SK-N-SH (cell line): ENCODE measurements at regions not wholly inside any gene's neighbourhood (a gene's known extent, or its start where the extent isn't known, plus 50 kb on each side); places are given as distances from the start of the nearest gene placed in this dataset.
"Not testable (repeated sequence)": the region's sequence is repeated elsewhere in the genome, so short reads cannot be mapped to it uniquely, and the experiment has no call there.

Experiments
- CTCF ChIA-PET: fragments of 300-600, 350-600 bp; formaldehyde crosslinking; extraction: SDS; loops from one replicate; lab custom pipeline; 2021; lab: Yijun Ruan, JAX
- POLR2A ChIA-PET: fragments of 350-600 bp; sonication (Branson Sonifier 250); formaldehyde crosslinking; extraction: SDS; loops from one replicate; lab custom pipeline; 2020; ENCODE audit warnings: antibody characterized with exemption, inconsistent platforms; lab: Yijun Ruan, JAX
- DNase-seq: peaks from one replicate; pipeline ENCODE4 v3.0.0; 2012
- H2AFZ ChIP-seq: fragments of 200-600 bp; sonication (generic); 2 replicates; pipeline ENCODE4 v1.8.1; 2016; ENCODE audit warnings: antibody characterized with exemption, mild to moderate bottlenecking, low read depth
- H3F3A ChIP-seq: fragments of 200-600 bp; sonication (generic); replicated peaks from 2 replicates; pipeline ENCODE3; 2016; ENCODE audit warnings: antibody characterized with exemption, mild to moderate bottlenecking; ENCODE audit not compliant: insufficient read depth
- H3K27ac ChIP-seq, 2 experiments: fragments of 200-500 bp in 1 of 2; fragments of 200-600 bp in 1 of 2; sonication (Bioruptor generic) in 1 of 2; sonication (generic), shearing (Covaris generic) in 1 of 2; 2 replicates each; pipeline versions ENCODE4 v1.5.1 to v1.6.1; 2014 to 2016; ENCODE audit warnings: low read depth in 2 of 2, inconsistent platforms in 1 of 2, low read length in 1 of 2, mild to moderate bottlenecking in 1 of 2, mixed read lengths in 1 of 2
- H3K27me3 ChIP-seq: fragments of 200-600 bp; sonication (generic), shearing (Covaris generic); 2 replicates; pipeline ENCODE4 v1.6.1; 2016; ENCODE audit warnings: mixed run types; ENCODE audit not compliant: insufficient read depth
- H3K36me3 ChIP-seq, 2 experiments: fragments of 200-500 bp in 1 of 2; fragments of 200-600 bp in 1 of 2; sonication (Bioruptor generic) in 1 of 2; sonication (generic) in 1 of 2; replicated peaks in 1 of 2; 2 replicates each; pipeline versions ENCODE3 to v1.5.1; 2014 to 2016; ENCODE audit warnings: low read length in 1 of 2, mild to moderate bottlenecking in 1 of 2; ENCODE audit not compliant: insufficient read depth in 2 of 2, control insufficient read depth in 1 of 2
- H3K4me1 ChIP-seq, 2 experiments: fragments of 200-500 bp in 1 of 2; fragments of 200-600 bp in 1 of 2; sonication (Bioruptor generic) in 1 of 2; sonication (generic), shearing (Covaris generic) in 1 of 2; 2 replicates each; pipeline versions ENCODE4 v1.5.1 to v1.6.1; 2014 to 2016; ENCODE audit warnings: low read depth in 1 of 2, low read length in 1 of 2, mixed run types in 1 of 2; ENCODE audit not compliant: insufficient read depth in 2 of 2, control insufficient read depth in 1 of 2
- H3K4me2 ChIP-seq: fragments of 200-600 bp; sonication (generic), shearing (Covaris generic); 2 replicates; pipeline ENCODE4 v1.6.1; 2017; ENCODE audit warnings: mixed run types
- H3K4me3 ChIP-seq, 2 experiments: fragments of 200-500 bp in 1 of 2; fragments of 200-600 bp in 1 of 2; sonication (Bioruptor generic) in 1 of 2; sonication (generic), shearing (Covaris generic) in 1 of 2; 2 replicates each; pipeline versions ENCODE4 v1.5.1 to v1.8.1; 2014 to 2016; ENCODE audit warnings: low read depth in 2 of 2, inconsistent platforms in 1 of 2, low read length in 1 of 2, mild to moderate bottlenecking in 1 of 2, mixed read lengths in 1 of 2, moderate library complexity in 1 of 2
- H3K79me2 ChIP-seq: fragments of 200-600 bp; sonication (generic); 2 replicates; pipeline ENCODE4 v1.8.1; 2017; ENCODE audit warnings: mild to moderate bottlenecking; ENCODE audit not compliant: insufficient read depth
- H3K9ac ChIP-seq: fragments of 200-600 bp; sonication (generic); 2 replicates; pipeline ENCODE4 v1.6.1; 2017; ENCODE audit warnings: mixed run types
- H3K9me2 ChIP-seq: fragments of 200-600 bp; sonication (generic); 2 replicates; pipeline ENCODE4 v1.6.1; 2017; ENCODE audit warnings: mixed run types
- H3K9me3 ChIP-seq: fragments of 200-600 bp; sonication (generic); 2 replicates; pipeline ENCODE4 v1.6.1; 2017; ENCODE audit warnings: mixed run types, mild to moderate bottlenecking, moderate library complexity
- H4K20me1 ChIP-seq: fragments of 200-600 bp; sonication (generic); 2 replicates; pipeline ENCODE4 v1.6.1; 2017; ENCODE audit warnings: mild to moderate bottlenecking, mixed run types; ENCODE audit not compliant: insufficient read depth
- WGBS: methylation state at CpG from one replicate; pipeline ENCODE4 v1.1.6; 2017; ENCODE audit warnings: low lambda C conversion rate; 5-methylcytosine and 5-hydroxymethylcytosine counted together

GRCh38 chr2:87414331-87414730 lies 333.6 kb upstream of the PLGLB2 start:
- H3K9ac ChIP-seq, H3K4me1 ChIP-seq, H3K27ac ChIP-seq, H3K9me3 ChIP-seq, H3K4me3 ChIP-seq, DNase-seq, H2AFZ ChIP-seq, H4K20me1 ChIP-seq, H3K27me3 ChIP-seq, CTCF ChIA-PET, H3F3A ChIP-seq, H3K9me2 ChIP-seq, H3K4me2 ChIP-seq, H3K36me3 ChIP-seq, POLR2A ChIA-PET, H3K79me2 ChIP-seq: not testable (repeated sequence)
- WGBS = 0% methylated on average over 1 of the region's 1 CpG

- H3K36me3 ChIP-seq, H3K27me3 ChIP-seq, H3K79me2 ChIP-seq, DNase-seq, H3K4me1 ChIP-seq, H3K9me2 ChIP-seq, H3K27ac ChIP-seq, POLR2A ChIA-PET, H3K4me2 ChIP-seq, H3F3A ChIP-seq, H3K4me3 ChIP-seq, H4K20me1 ChIP-seq, CTCF ChIA-PET, H3K9me3 ChIP-seq, H3K9ac ChIP-seq, H2AFZ ChIP-seq: not testable (repeated sequence)
- WGBS = 56% methylated on average over 5 of the region's 10 CpGs
Measured at GRCh38 chr2:87414795-87415570, 332.9 kb upstream of the PLGLB2 start.

GRCh38 chr2:87415586-87416265 lies 332.2 kb upstream of the PLGLB2 start:
- POLR2A ChIA-PET = not testable (repeated sequence)

GRCh38 chr2:87416266-87416592 lies 331.7 kb upstream of the PLGLB2 start:
- WGBS = 14% methylated on average over 1 of the region's 1 CpG
- H3F3A ChIP-seq, POLR2A ChIA-PET: not testable (repeated sequence)

More at GRCh38 chr2:87415586-87416265, 332.2 kb upstream of the PLGLB2 start:
- H4K20me1 ChIP-seq, H3K4me2 ChIP-seq, H3K9me3 ChIP-seq, H3K9me2 ChIP-seq, H3K4me1 ChIP-seq, H3F3A ChIP-seq, H3K9ac ChIP-seq, DNase-seq, H3K36me3 ChIP-seq, H3K4me3 ChIP-seq, H3K27me3 ChIP-seq, H3K79me2 ChIP-seq, CTCF ChIA-PET, H3K27ac ChIP-seq, H2AFZ ChIP-seq: not testable (repeated sequence)
- WGBS = 36% methylated on average over 1 of the region's 1 CpG

GRCh38 chr2:87417147-87417546 lies 330.7 kb upstream of the PLGLB2 start:
- H3F3A ChIP-seq, H3K9me3 ChIP-seq, H3K4me3 ChIP-seq, H3K9me2 ChIP-seq, POLR2A ChIA-PET, H3K27ac ChIP-seq, H2AFZ ChIP-seq, H4K20me1 ChIP-seq, H3K4me1 ChIP-seq, CTCF ChIA-PET, H3K9ac ChIP-seq, H3K79me2 ChIP-seq, DNase-seq, H3K27me3 ChIP-seq, H3K4me2 ChIP-seq, H3K36me3 ChIP-seq: not testable (repeated sequence)
- WGBS = no CpG with 5 or more reads among the region's 6 CpGs

More at GRCh38 chr2:87416266-87416592, 331.7 kb upstream of the PLGLB2 start:
- H3K4me3 ChIP-seq, H4K20me1 ChIP-seq, H3K79me2 ChIP-seq, H2AFZ ChIP-seq, H3K36me3 ChIP-seq, DNase-seq, H3K27me3 ChIP-seq, CTCF ChIA-PET, H3K9ac ChIP-seq, H3K4me1 ChIP-seq, H3K9me2 ChIP-seq, H3K27ac ChIP-seq, H3K4me2 ChIP-seq, H3K9me3 ChIP-seq: not testable (repeated sequence)

- H3K4me2 ChIP-seq, H3K27ac ChIP-seq, H3K36me3 ChIP-seq, POLR2A ChIA-PET, CTCF ChIA-PET, H4K20me1 ChIP-seq, H3K79me2 ChIP-seq, H3K9ac ChIP-seq, H3K9me2 ChIP-seq, H3K27me3 ChIP-seq, H3F3A ChIP-seq, H3K9me3 ChIP-seq, H3K4me1 ChIP-seq, H2AFZ ChIP-seq, DNase-seq, H3K4me3 ChIP-seq: not testable (repeated sequence)
- no CpG with 5 or more reads among the region's 3 CpGs for WGBS
Measured at GRCh38 chr2:87417742-87418567, 329.9 kb upstream of the PLGLB2 start.
